Activated CD4-positive, alpha-beta T cell treated with anti-CD3 and anti-CD28 coated beads, Interleukin-2, amount 50 U/mL, for 48 hours (primary cell): ENCODE measurements at regions not wholly inside any gene's neighbourhood (a gene's known extent, or its start where the extent isn't known, plus 50 kb on each side); places are given as distances from the start of the nearest gene placed in this dataset.

ENCODE experiments used
- DNase-seq, 2 experiments: peaks; one replicate each; pipeline ENCODE4 v3.0.0-alpha.2; 2020

DNA sequence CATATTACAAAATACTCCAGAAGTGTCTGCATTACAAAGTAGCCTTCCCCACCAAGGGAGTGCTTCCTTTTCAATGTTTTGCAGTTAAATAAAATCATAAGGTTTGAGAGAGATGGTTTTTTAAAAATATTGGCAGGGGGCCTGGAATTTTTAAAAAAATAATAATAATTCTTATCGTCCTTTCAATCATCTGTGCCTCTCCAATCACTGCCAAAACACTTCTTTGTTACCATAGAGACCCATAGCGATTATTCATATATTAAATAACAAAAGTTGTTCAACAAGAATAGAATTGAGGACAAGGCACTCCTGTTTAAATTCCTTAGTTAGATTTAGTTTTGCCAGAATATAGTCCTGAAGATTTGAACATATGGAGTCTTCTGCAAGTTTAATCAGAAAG, 203.1 kb downstream of the FAT4 start:
- no peak for DNase-seq

DNA sequence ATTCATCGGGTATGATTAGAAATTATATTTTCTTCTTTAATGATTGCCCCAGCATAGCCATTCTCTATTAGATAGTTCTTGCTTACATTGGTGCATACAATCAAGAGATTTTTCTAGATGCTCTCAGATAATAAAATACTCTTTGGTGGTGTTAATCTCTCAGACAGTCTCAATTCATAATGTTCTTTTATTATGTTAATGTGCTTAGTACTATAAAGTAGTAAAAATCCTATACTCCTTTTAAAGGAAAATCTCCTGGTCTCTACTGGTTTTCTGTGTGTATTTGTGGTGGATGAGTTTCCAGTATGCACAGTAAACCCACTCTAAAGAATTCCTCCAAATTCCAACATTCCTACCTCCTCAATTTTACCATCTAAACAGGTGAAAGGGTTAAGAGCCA, 203.5 kb downstream of the FAT4 start:
- DNase-seq = no peak

DNA sequence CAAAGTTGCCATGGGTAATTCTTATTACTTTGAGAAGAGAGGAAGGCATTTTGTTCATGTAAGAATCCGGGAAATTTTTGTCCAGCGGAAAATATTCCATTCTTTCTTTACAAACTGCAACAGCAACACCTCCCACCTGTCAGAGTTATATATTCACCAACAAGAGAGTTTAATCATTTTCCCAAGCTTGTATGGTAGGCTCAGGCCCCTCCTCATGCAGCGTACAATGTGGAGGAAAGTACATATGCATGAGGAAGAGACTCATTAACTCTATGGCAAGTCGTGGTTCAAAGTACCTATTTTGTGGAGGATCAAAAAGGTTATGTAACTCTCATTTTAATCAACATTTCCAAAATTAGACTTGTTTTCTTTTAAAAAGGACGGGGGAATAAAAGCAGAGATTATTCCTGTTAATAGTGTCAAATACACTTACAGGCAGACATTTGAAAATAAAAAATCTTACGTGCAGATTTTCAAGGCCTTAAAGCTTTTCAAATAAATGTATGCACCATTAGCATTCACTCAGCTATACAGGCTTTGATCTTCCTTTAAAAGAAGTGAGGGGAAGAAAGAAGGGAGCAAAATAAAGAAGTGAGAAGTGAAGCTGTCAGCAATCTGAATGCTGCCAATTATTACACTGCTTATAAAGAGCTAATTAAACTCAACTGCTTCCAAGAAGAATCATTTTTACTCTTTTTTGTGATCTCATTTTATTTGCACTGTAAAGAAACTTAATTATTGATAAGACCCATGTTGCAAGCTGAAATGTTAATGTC, 204.8 kb downstream of the FAT4 start:
- DNase-seq = no peak

DNA sequence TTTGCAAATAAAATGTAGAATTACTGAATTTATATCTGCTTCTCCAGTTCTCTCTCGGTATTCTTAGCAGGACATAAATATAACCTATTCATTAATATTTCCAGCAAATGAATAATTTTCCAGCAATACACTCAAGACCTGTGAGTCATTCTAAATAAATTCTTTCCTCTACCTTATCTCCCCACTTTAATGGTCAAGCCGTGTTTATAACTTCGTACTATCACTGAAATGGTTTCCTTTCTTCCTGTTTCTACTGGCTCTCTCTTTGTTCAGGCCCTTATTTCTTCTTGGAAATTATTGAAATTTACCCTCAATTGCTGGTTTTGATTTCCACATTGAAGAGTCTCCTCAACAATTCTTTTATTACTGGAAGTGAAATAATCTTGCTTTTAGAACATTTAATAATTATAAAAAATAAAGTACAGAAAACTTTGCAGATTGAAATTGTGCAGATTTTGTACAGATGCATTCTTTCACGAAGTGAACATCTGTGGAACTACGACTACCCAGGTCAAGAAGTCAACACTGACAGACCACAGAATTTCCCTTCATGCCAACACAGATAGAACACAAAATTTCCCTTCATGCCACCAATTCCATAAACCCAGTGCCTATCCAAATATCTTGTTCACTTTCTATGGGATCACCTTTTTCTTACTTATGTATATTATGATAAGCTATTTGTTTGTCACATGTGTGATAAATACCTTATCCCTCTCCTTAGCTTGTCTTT, 205.7 kb downstream of the FAT4 start:
- no peak for DNase-seq

DNA sequence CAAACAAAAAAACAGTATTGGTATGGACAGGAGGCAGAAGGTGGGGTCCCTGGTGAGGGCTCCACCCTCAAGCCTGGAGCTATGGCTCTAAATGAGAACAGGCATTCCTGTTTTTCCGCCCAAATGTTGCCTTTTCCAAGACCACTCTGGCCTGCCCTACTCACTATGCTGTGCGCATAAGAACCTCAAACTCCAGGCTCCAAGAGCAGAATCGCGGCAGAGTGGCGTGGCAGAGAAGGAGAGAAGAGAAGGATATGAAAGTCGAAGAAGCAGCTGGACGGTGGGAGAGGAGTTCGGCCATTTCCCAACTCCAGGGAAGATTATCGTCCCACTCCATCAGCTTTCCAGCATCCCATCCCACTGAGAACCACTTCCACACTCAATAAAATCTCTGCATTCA, 207.8 kb downstream of the FAT4 start:
- DNase-seq = no peak

DNA sequence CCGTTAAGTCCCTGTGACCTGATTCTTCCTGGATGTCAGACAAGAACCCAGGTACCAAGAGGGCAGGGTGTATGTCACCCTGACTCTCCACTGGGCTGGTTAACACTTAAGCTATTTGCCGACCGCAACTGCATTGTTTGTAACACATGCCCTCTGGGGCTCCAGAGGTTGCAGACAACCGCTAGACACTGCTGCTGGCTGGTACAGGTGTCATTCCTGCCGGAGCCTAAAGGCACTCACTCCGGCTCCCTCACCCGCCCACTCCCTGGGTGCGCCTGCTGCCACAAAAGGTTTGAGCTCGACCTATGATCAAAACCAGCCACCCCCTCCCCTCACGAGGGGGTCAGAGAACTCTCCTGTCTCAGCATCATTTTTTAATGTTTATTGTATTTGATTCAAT, 208.2 kb downstream of the FAT4 start:
- DNase-seq = no peak

DNA sequence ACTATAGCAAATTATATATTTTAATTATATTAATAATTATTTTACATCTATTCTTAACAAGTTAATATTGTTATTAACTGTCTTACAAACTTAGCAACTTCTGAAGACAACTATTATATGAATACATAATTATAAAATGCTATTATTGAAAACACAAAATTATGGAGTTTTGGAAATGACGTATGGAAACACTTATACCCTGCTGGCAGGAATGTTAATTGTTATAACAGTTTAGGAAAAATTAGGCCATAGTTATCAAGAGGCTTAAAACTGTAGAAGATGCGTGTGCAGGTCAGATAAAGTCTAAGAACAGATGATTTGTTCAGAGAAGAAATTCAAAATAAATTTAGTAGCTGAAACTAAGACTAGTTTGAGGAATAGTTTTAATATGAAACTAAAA, 211.7 kb downstream of the FAT4 start:
- no peak for DNase-seq

DNA sequence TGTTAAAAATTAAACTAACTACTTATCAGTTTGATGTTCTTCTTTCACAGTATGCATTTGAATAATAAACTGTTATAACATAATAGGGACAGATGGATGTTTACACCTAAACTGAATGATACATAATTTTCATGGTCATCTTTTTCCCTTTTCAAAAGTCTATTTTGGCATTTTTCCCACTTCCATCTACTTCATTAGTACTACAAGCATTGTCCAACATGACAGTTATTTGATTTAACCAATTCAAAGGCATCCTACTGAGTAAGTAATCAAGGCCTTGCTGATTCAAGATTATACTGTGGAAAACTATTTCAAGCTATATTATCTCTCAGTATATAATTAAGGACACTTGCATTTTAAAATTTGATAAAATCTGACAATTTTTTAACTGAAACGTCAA, 212.9 kb downstream of the FAT4 start:
- DNase-seq = no peak

DNA sequence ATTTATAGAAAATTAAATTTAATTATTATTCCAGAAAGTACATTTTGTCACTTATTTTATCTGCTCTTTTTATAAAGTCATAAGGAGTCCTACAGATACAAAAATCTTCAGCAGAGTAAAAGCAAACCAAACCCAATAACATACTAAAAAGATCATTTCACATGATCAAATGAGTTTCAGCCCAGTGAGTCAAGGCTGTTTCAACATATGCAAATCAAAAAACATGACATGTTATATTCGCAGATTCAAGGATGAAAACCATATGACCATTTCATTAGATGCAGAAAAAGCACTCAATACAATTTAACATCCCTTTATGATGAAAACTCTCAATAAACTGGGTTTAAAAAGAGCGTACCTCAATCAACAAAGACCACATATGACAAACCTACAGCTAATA, 214.3 kb downstream of the FAT4 start:
- no peak for DNase-seq

DNA sequence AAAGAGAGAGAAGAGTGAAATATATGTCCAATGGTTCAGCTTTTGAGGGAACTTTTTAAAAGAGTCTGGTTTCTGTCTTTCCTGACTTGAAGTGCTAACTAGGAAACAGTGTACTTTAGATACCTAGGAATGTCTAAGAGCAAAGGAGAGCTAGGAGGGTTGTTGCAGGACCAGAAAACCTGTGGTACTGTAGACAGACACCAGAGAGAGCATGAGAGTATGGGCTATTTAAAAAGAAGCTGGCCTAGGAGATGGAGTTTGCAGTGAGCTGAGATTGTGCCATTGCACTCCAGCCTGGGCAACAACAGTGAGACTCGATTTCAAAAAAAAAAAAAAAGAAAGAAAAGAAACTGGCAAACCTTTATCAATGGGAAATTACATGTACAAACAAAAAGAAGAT, 223.9 kb downstream of the FAT4 start:
- no peak for DNase-seq

DNA sequence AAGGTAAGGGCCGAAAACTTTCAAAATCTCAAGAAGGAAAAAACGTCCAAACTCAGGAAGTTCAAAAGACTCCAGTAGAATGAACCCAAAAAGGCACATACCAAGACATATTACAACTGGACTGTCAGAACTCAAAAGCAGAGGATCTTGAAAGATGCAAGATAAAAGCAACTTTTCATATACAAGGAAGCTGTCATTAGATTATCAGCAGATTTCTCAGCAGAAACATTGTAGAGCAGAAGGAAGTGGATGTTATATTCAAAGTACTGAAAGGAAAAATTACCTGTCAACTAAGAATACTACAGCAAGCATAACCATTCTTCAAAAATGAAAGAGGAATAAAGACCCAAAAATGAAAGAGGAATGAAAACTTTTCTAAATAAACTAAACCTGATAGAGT, 224.9 kb downstream of the FAT4 start:
- DNase-seq = no peak

DNA sequence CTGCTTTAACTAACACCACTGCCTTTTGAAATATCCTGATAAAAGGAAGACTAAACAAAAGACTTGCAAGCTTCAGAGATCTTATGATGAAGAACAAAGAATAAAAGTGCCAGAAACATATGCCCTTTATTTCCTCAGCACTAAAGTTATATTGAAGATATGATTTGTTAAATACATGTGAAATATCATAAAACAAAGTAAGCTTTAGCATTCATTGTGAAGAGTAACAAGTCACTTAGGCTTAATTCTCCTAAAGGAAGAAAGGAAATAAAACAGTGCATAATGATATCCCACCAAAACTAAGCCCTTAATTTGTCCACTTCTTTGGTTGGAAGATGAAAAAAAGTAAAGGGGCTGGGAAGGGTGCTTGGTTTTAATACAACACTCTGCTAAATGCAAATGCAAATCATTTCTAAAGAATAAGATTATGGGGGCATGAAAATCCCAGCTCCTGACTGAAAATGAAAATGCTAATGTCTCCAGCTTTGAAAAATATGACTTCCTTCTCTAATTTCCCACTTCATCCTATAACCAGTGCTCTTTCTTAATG, 227.2 kb downstream of the FAT4 start:
- DNase-seq = no peak

DNA sequence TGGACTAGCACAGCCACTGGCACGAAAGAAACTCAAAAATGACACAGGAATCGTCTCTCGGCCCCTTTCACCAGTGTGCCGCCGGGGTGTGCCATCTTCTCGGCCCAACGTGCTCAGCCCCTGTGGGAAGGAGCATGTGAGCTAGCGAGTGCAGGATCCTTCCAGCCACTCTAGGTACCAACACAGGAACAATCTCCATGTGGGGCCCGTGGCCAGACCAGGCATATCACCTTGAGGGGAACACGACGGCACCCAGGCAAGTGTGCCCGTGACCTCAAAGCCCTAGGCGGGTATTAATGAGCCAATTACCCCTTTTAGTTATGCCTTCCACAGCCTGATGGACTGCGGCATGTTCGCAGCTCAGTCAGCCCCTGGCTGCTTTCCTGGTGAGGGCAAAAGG, 231.5 kb downstream of the FAT4 start:
- DNase-seq = no peak

DNA sequence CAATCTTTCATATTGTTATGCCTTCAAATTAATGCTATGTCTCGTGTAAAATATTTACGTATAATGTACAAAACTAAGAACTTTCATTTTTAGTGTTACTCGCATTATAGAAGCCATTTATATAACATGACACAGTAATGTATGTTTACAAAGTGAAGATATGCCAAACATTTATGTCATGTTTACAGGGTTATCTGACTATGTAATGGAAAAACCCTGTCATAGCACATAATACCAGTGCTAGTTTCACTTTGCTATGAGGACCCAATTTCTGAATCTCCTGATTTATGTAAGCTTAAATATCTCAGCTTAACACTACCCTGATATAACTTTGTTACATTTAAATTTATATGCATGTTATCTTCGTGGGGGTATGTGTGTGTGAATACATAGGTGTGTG, 233.1 kb downstream of the FAT4 start:
- DNase-seq = no peak

DNA sequence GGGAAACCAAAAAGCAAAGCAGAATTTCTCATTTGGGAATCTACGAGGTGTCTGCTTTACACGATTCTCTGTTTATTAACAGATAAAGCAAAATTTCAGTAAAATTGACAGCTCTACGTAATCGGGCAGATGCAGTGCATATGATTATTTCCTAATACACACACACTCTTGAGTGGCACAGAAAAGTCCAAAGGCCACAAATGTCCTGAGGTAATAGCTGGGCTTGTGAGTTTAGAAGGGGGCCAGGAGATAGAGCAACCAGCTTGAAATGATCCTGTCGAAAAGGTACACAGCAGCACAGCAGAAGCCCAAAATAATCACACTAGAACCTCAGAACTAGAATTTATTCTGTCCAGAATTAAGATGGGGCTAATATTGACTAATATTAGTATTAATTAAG, 236.0 kb downstream of the FAT4 start:
- DNase-seq = no peak

DNA sequence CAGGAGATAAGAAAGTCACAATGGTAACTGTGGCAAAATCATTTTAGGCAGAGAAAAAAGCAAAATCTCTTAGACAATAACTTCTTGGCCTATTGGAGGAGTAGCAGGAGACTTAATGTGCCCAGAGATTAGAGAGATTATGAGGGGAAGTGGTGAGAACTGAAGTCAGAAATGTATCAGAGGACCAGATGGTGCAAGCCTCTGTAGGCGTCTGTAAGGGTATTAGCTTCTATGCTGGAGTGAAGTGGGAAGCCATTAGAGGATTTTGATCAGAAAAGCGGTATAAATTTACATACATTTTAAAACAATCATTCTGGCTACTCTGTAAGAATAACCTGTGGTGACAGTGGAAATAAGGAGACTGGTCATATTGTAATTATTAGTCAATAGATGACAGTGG, 236.7 kb downstream of the FAT4 start:
- DNase-seq = no peak

DNA sequence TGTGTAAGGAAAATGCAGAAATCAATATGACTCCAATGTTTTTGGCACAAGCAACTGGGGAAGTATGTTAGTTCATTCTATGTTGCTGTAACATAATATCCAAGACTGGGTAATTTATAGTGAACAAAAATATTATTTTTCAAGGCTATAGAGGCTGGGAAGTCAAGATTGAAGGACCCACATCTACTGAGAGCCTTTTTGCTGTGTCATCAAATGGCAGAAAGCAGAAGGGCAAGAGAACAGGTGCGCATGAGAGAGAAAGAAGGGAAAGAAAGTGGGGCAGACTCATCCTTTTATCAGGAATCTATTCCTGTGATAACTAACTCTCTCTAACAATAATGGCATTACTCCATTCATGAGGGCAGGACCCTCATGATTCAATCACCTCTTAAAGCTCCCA, 237.2 kb downstream of the FAT4 start:
- DNase-seq = no peak

DNA sequence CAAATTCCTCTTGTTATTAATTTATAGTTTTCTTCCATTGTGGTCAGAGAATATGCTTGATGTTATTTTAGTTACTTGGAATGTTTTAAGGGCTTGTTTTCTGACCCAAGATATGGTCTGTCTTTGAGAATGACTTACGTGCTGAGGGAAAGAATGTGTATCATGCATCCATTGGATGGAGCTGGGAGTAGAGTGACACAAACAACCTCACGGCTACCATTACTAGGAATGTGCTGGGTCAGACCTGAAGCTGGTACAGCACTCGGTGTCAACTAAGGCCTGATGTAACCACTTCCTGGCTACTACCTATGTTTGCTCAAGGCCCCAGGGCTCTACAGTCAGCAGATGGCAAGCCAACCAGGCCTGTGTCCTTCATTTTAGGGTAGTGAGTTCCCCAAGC, 257.8 kb downstream of the FAT4 start:
- DNase-seq = no peak

DNA sequence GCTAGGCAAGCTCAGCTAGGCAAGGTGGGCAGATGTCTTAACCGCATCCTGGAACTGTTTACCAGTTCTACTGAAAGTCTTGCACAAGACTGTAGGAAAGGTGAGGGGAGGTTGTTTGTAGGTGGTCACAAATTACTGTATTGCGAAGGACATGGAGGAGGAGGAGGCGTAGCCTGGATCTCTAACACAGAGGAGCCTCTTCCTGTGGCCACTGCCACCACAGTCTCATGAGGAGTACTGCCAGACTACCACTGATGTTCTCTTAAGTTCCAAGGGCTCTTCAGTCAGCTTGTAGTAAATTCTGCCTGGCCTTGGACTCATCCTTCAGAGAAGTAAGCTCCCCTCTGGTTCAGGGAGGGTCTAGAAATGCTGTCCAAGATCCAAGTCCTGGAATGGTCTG, 258.6 kb downstream of the FAT4 start:
- DNase-seq = no peak

DNA sequence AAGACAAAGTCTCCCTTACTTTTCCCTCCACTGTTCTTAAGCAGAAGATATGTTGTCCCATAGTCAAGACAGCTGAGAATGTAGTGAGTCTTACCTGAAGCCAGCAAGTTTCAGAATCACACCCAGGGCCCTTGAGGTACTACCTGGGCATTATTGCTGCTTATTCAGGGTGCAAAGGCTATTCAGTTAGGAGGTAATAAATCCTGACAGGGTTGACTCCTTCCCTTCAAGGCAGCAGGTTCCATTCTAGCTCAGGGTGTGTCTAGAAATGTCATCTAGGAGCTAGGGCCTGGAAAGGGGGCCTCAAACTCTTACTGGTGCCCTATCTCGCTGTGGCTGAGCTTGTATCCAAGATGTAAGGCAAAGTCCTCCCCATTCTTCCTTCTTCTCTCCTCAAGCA, 259.0 kb downstream of the FAT4 start:
- no peak for DNase-seq

DNA sequence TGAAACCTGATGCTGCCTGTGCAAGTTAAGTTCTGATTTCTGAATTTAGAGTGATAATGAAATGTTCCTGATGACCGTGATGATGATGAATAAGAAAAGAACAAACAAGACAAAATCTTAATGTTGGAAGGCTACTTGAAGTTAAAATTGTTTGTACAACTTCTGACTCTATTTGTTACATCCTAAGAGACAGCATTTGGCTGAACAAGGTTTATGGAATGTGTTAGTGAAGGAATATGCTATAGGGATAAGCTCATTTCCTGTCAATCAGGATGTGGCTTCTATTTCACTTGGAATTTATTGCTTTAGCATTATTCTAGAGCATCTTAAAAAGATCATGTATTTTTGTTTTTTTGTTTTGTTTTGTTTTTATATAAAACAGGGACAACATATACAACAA, 267.5 kb downstream of the FAT4 start:
- DNase-seq = no peak

DNA sequence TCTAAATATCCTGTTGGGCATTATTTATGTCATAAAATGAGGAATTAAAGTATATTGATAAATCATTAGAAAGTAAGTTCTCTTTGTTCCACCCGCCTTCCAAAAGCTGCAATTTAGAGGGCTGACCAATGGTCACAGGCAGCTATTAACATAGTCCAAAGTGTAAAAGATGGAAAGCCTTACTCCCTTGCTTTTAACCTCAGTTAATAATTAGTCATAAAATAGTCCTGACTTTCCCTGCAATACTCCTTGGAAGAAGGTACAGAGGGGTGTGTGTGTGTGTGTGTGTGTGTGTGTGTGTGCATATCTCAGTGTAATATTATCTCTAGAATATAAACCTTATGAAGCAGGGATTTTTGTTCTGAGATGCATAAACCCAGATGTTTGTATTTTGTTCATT, 275.4 kb downstream of the FAT4 start:
- DNase-seq = no peak

DNA sequence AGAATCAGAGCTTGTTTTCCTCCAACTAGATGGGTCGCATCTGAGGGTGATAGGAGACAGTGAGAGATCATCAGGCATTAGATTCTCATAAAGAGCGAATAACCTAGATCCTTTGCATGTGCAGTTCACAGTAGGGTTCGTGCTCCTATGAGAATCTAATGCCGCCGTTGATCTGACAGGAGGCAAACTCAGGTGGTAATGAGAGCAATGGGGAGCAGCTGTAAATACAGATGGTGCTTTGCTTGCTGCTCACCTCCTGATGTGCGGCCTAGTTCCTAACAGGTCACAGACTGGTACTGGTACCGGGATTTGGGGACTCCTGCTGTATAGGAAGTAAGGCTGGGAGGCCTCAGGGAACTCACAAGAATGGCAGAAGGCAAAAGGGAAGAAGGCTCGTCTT, 276.5 kb downstream of the FAT4 start:
- DNase-seq = no peak

DNA sequence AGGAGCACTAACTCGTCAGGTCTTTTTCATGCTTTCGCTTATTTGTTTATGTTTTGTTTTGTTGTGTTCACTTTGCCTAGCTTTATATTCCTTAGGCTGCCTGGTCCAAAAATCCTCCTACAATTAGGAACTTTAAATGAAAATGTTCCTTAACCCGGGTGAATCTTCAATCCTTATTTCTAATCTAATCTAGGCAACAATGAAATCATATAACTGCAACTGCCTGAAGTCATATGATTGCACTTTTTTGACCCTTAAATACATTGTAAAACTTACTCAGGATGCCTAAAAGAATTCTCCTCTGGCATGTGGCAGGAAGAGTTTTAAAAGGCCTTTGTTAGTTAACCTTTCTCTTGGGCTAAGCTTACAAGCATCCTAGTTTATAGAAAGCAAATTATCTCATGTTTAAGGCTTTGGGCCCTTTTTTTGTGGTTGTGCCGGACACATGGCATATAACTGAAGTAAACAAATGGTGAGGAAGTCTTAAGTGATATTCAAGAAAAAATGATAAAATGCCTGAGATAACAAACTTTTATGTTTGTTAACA, 279.4 kb downstream of the FAT4 start:
- DNase-seq = no peak
